ENCODE measurements at regions not wholly inside any gene's neighbourhood (a gene's known extent, or its start where the extent isn't known, plus 50 kb on each side); places are given as distances from the start of the nearest gene placed in this dataset.

- Mint-ChIP-seq H3K27ac (no peak overlapping the region), H3K4me3 (no peak overlapping the region), H3K4me1 (ENCODE audit: low read depth) (no peaks in the 10 kb centered on the region), H3K9me3 (peaks cover 12 to 16% of the 10 kb centered on the region in 2 donors), H3K27me3 (ENCODE audit: low read depth) (no peaks in the 10 kb centered on the region), H3K36me3 (ENCODE audit: insufficient read depth in 2 of 2) (peaks cover 4% of the 10 kb centered on the region in 2 donors)
- ATAC-seq (replicated peaks in 1 of 2) (no peak), DNase-seq (no peak)
Observed at GRCh38 chr1:118786454-118787155, 201.5 kb downstream of the TBX15 start.

- no peak overlapping the region for H3K27ac Mint-ChIP-seq
- no peak for DNase-seq
- no peak for ATAC-seq (replicated peaks in 1 of 2)
- no peaks in the 10 kb centered on the region for H3K4me1 Mint-ChIP-seq (ENCODE audit: low read depth)
- H3K27me3 Mint-ChIP-seq (ENCODE audit: low read depth): no peaks in the 10 kb centered on the region
- no peak overlapping the region for H3K4me3 Mint-ChIP-seq
- peaks cover 1 to 2% of the 10 kb centered on the region in 2 donors for H3K36me3 Mint-ChIP-seq (ENCODE audit: insufficient read depth in 2 of 2)
- H3K9me3 Mint-ChIP-seq: peaks cover 8 to 10% of the 10 kb centered on the region in 2 donors
Observed at GRCh38 chr1:118785246-118785645, 202.9 kb downstream of the TBX15 start.

GRCh38 chr1:118783095-118783758 lies 204.9 kb downstream of the TBX15 start:
- Mint-ChIP-seq H3K4me1 (ENCODE audit: low read depth) (no peaks in the 10 kb centered on the region), H3K36me3 (ENCODE audit: insufficient read depth in 2 of 2) (no peaks in the 10 kb centered on the region), H3K27ac (no peak overlapping the region), H3K9me3 (peaks cover 7 to 9% of the 10 kb centered on the region in 2 donors), H3K4me3 (no peak overlapping the region), H3K27me3 (ENCODE audit: low read depth) (no peaks in the 10 kb centered on the region)
- no peak for DNase-seq
- ATAC-seq (replicated peaks in 1 of 2): no peak

DNA sequence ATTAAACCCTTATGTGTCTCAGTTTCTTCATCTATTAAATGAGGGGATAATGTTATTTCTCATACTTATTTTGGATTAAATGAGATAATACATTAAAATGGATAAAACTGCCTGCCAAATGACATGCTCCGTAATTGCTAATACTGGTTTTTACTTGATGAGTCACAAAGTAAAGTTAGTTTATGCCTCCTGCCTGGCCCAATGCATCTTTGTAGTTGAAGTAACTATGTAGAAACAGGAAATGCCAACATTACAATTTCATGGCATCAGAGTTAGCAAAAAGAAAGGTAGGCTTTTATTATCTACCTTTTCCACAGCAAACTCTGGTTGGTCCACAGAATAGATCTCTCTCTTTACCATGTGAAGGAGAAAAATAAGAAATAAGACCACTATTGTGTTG lies 214.5 kb downstream of the TBX15 start:
- Mint-ChIP-seq H3K4me1 (ENCODE audit: low read depth) (no peaks in the 10 kb centered on the region), H3K27ac (no peak overlapping the region), H3K27me3 (ENCODE audit: low read depth) (no peaks in the 10 kb centered on the region), H3K9me3 (peaks cover 8 to 17% of the 10 kb centered on the region in 2 donors), H3K4me3 (no peak overlapping the region), H3K36me3 (ENCODE audit: insufficient read depth in 2 of 2) (peaks cover 0 to 3% of the 10 kb centered on the region in 2 donors)
- DNase-seq (no peak), ATAC-seq (replicated peaks in 1 of 2) (no peak)

GRCh38 chr1:118767971-118768370 lies 220.2 kb downstream of the TBX15 start:
- peaks cover 5 to 15% of the 10 kb centered on the region in 2 donors for H3K9me3 Mint-ChIP-seq
- ATAC-seq (replicated peaks in 1 of 2) (no peak), DNase-seq (no peak)
- no peaks in the 10 kb centered on the region for H3K27me3 Mint-ChIP-seq (ENCODE audit: low read depth)
- no peaks in the 10 kb centered on the region for H3K4me1 Mint-ChIP-seq (ENCODE audit: low read depth)
- no peak overlapping the region for H3K4me3 Mint-ChIP-seq
- no peaks in the 10 kb centered on the region for H3K36me3 Mint-ChIP-seq (ENCODE audit: insufficient read depth in 2 of 2)
- H3K27ac Mint-ChIP-seq: no peak overlapping the region

- DNase-seq (no peak), ATAC-seq (replicated peaks in 1 of 2) (no peak)
- Mint-ChIP-seq H3K27me3 (ENCODE audit: low read depth) (no peaks in the 10 kb centered on the region), H3K4me3 (no peak overlapping the region), H3K9me3 (peaks cover 4 to 8% of the 10 kb centered on the region in 2 donors), H3K27ac (no peak overlapping the region), H3K36me3 (ENCODE audit: insufficient read depth in 2 of 2) (no peaks in the 10 kb centered on the region), H3K4me1 (ENCODE audit: low read depth) (no peaks in the 10 kb centered on the region)
Observed at GRCh38 chr1:118753976-118754375, 234.2 kb downstream of the TBX15 start.

- ATAC-seq (replicated peaks in 1 of 2): no peak
- Mint-ChIP-seq H3K4me3 (no peak overlapping the region), H3K9me3 (peaks cover 5 to 9% of the 10 kb centered on the region in 2 donors), H3K27ac (no peak overlapping the region), H3K27me3 (ENCODE audit: low read depth) (no peaks in the 10 kb centered on the region), H3K36me3 (ENCODE audit: insufficient read depth in 2 of 2) (no peaks in the 10 kb centered on the region), H3K4me1 (ENCODE audit: low read depth) (no peaks in the 10 kb centered on the region)
- no peak for DNase-seq
Observed at GRCh38 chr1:118751166-118751565, 237.0 kb downstream of the TBX15 start.

DNA sequence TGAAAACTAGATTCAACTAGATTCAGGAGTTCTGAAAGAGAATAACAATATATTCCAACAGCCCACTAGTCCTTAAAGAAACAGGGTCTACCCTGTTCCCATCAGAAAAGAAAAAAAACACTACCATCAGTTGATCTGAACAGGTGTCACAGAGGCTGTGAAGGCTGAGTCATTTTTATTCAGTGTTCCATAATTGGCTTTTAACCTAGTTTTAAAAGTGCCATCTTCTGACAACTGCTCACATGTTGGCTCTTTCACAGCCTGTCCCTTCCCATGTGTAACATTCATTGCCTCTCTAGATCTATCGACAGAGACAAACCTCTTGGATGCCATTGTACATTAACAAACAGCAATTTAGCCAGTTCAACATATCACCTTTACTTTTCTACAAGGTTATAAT lies 243.7 kb downstream of the TBX15 start:
- H3K9me3 Mint-ChIP-seq: peaks cover 2 to 7% of the 10 kb centered on the region in 2 donors
- H3K27me3 Mint-ChIP-seq (ENCODE audit: low read depth): no peaks in the 10 kb centered on the region
- no peak overlapping the region for H3K4me3 Mint-ChIP-seq
- no peaks in the 10 kb centered on the region for H3K36me3 Mint-ChIP-seq (ENCODE audit: insufficient read depth in 2 of 2)
- DNase-seq (no peak), ATAC-seq (replicated peaks in 1 of 2) (no peak)
- no peaks in the 10 kb centered on the region for H3K4me1 Mint-ChIP-seq (ENCODE audit: low read depth)
- H3K27ac Mint-ChIP-seq: no peak overlapping the region

DNA sequence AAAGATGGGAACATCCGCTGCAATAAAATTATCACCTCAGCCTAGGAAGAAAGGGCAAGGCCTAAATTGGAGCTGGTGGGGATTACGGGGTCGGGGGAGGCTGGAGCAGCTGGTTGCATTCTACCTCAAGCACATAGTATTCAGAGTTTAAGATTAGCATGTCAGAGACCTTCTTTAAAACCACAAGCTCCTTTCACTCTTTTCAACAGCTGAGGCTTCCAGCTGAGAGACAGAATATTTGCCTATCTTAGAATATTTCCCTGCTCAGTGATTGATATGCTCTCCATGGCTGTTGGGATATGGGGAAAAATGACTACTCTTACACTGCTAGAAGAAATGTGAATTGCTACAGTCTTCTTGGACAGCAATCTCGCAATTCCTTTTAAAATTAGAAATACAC lies 248.6 kb downstream of the TBX15 start:
- H3K27me3 Mint-ChIP-seq (ENCODE audit: low read depth): no peaks in the 10 kb centered on the region
- H3K9me3 Mint-ChIP-seq: peaks cover under 1 to 3% of the 10 kb centered on the region in 2 donors
- DNase-seq (no peak), ATAC-seq (replicated peaks in 1 of 2) (no peak)
- no peaks in the 10 kb centered on the region for H3K36me3 Mint-ChIP-seq (ENCODE audit: insufficient read depth in 2 of 2)
- no peaks in the 10 kb centered on the region for H3K4me1 Mint-ChIP-seq (ENCODE audit: low read depth)
- H3K4me3 Mint-ChIP-seq: no peak overlapping the region
- no peak overlapping the region for H3K27ac Mint-ChIP-seq

- Mint-ChIP-seq H3K27me3 (ENCODE audit: low read depth) (no peaks in the 10 kb centered on the region), H3K36me3 (ENCODE audit: insufficient read depth in 2 of 2) (no peaks in the 10 kb centered on the region), H3K27ac (no peak overlapping the region), H3K4me1 (ENCODE audit: low read depth) (no peaks in the 10 kb centered on the region), H3K4me3 (no peak overlapping the region), H3K9me3 (peaks cover 1 to 3% of the 10 kb centered on the region in 2 donors)
- ATAC-seq (replicated peaks in 1 of 2): no peak
- DNase-seq: no peak
Observed at GRCh38 chr1:118736322-118736721, 251.8 kb downstream of the TBX15 start.

DNA sequence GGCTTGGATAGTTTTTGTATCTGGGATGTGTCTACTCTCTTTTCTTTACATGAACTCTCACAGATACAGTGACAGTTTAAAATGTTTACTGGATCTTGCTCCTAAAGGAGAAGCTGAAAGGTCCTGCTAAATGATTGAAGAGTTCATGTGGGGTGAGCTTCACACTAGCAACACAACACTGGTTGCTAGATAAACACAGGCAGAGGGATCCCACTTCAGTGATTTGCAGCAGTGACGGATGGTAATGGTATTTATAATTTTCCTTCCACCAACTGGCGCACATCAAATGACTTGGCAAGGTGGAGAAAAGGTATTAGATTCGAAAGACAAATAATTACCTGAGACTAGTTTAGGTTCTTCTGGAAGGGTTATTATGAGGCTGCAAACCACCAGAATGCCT lies 270.2 kb downstream of the TBX15 start:
- Mint-ChIP-seq H3K36me3 (ENCODE audit: insufficient read depth in 2 of 2) (no peaks in the 10 kb centered on the region), H3K27me3 (ENCODE audit: low read depth) (no peaks in the 10 kb centered on the region), H3K9me3 (peaks cover 1 to 10% of the 10 kb centered on the region in 2 donors), H3K4me3 (no peak overlapping the region), H3K27ac (no peak overlapping the region), H3K4me1 (ENCODE audit: low read depth) (no peaks in the 10 kb centered on the region)
- DNase-seq: no peak
- ATAC-seq (replicated peaks in 1 of 2): no peak

GRCh38 chr1:118716775-118717174 lies 271.4 kb downstream of the TBX15 start:
- Mint-ChIP-seq H3K27me3 (ENCODE audit: low read depth) (no peaks in the 10 kb centered on the region), H3K9me3 (peaks cover 8 to 13% of the 10 kb centered on the region in 2 donors), H3K36me3 (ENCODE audit: insufficient read depth in 2 of 2) (no peaks in the 10 kb centered on the region), H3K4me3 (no peak overlapping the region), H3K4me1 (ENCODE audit: low read depth) (no peaks in the 10 kb centered on the region), H3K27ac (no peak overlapping the region)
- ATAC-seq (replicated peaks in 1 of 2): no peak
- no peak for DNase-seq

DNA sequence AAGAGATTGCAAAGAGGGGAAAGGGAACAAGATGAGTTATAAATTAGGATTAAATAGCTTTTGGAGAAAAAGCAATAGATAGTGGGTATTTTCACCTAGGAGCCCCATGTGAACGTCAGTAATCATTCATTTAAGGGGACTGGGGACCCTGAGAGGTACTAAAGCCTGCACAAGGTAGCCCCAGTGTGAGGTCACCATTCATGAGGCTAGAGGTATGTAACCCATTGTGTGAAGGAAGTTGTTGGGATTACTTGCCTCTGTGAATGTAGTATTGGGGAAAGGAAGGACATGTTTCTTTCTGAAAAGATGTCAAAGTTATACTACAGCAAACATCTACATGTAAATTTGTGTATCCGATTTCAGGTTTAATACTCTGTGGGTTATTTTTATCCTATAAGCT lies 276.8 kb downstream of the TBX15 start:
- no peak for ATAC-seq (replicated peaks in 1 of 2)
- no peaks in the 10 kb centered on the region for H3K4me1 Mint-ChIP-seq (ENCODE audit: low read depth)
- peaks cover 12 to 13% of the 10 kb centered on the region in 2 donors for H3K9me3 Mint-ChIP-seq
- no peak overlapping the region for H3K4me3 Mint-ChIP-seq
- DNase-seq: no peak
- peaks cover 0 to 1% of the 10 kb centered on the region in 2 donors for H3K36me3 Mint-ChIP-seq (ENCODE audit: insufficient read depth in 2 of 2)
- H3K27me3 Mint-ChIP-seq (ENCODE audit: low read depth): no peaks in the 10 kb centered on the region
- H3K27ac Mint-ChIP-seq: no peak overlapping the region

- DNase-seq (no peak), ATAC-seq (replicated peaks in 1 of 2) (no peak)
- H3K27me3 Mint-ChIP-seq (ENCODE audit: low read depth): no peaks in the 10 kb centered on the region
- no peak overlapping the region for H3K4me3 Mint-ChIP-seq
- H3K4me1 Mint-ChIP-seq (ENCODE audit: low read depth): no peaks in the 10 kb centered on the region
- H3K36me3 Mint-ChIP-seq (ENCODE audit: insufficient read depth in 2 of 2): no peaks in the 10 kb centered on the region
- H3K9me3 Mint-ChIP-seq: peaks cover 5 to 9% of the 10 kb centered on the region in 2 donors
- H3K27ac Mint-ChIP-seq: no peak overlapping the region
Observed at GRCh38 chr1:118698911-118699310, 289.2 kb downstream of the TBX15 start.
